Neural progenitor cell (in vitro differentiated cells): ENCODE measurements at regions not wholly inside any gene's neighbourhood (a gene's known extent, or its start where the extent isn't known, plus 50 kb on each side); places are given as distances from the start of the nearest gene placed in this dataset.

ENCODE experiments used
- EZH2 ChIP-seq: fragments of 200-600 bp; sonication (generic); IDR thresholded peaks from 2 replicates; pipeline ENCODE4 v1.6.1; 2017; ENCODE audit warnings: antibody characterized with exemption, mild to moderate bottlenecking, moderate library complexity
- TF ChIP-seq, protein P1 (sequence below): fragments of 200-600 bp; sonication (generic); IDR thresholded peaks from 2 replicates; pipeline ENCODE4 v1.5.1; 2017; ENCODE audit warnings: antibody characterized with exemption, mild to moderate bottlenecking

GRCh38 chr13:47523771-47524170 is 477.3 kb downstream of the SUCLA2 start:
- TF ChIP-seq, protein P1, sequence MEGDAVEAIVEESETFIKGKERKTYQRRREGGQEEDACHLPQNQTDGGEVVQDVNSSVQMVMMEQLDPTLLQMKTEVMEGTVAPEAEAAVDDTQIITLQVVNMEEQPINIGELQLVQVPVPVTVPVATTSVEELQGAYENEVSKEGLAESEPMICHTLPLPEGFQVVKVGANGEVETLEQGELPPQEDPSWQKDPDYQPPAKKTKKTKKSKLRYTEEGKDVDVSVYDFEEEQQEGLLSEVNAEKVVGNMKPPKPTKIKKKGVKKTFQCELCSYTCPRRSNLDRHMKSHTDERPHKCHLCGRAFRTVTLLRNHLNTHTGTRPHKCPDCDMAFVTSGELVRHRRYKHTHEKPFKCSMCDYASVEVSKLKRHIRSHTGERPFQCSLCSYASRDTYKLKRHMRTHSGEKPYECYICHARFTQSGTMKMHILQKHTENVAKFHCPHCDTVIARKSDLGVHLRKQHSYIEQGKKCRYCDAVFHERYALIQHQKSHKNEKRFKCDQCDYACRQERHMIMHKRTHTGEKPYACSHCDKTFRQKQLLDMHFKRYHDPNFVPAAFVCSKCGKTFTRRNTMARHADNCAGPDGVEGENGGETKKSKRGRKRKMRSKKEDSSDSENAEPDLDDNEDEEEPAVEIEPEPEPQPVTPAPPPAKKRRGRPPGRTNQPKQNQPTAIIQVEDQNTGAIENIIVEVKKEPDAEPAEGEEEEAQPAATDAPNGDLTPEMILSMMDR, result no peak
- no peak for TF ChIP-seq EZH2
